Stimulated activated CD4-positive, alpha-beta T cell treated with anti-CD3 and anti-CD28 coated beads, Interleukin-4, amount 100 ng/mL, for 4 hours (primary cell): ENCODE measurements at regions not wholly inside any gene's neighbourhood (a gene's known extent, or its start where the extent isn't known, plus 50 kb on each side); places are given as distances from the start of the nearest gene placed in this dataset.

Experiments used
- DNase-seq, 2 experiments: peaks; one replicate each; pipeline ENCODE4 v3.0.0-alpha.2; 2020

DNA sequence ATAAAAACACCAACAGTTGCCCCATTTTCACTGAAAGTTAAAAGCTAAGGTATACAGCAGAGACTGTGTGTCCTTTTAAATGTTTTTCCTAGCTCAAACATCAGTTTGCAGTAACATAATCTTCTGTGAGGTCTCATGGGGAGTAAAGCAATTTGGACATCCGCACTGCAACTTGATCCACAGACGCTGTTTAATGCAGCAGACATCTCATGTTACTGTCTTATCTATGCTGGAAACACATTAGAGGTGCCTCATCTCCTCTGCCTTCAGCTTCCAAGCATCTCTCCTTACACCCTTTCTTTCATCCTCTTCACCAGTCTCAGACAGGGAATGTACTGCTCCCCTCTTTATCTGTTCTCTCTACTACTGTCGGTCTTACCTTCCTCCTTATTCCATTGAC, 53.7 kb upstream of the ATP11B start:
- no peak for DNase-seq

DNA sequence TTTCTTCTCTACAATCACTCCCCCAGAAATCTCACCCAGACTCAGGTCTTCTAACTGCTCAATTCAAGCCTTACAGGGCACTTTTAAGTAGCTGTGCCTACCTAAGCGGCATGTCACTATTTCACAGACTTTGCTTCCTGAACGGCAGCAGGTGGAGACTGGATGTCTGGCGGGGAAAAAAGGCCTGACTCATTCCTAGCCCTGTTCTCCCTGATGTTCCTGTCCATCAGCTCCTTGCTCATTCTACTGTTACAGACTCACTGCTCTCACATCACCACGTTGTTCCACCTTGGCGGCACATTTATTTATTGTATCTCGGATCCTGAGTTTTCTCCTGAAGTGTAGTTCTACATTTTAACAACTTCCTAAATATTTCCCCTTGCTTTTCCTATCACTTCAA, 52.6 kb upstream of the ATP11B start:
- DNase-seq = no peak

- DNase-seq = no peak
Observed at GRCh38 chr3:182741214-182741613, 52.1 kb upstream of the ATP11B start.
